ENCODE measurements at regions not wholly inside any gene's neighbourhood (a gene's known extent, or its start where the extent isn't known, plus 50 kb on each side); places are given as distances from the start of the nearest gene placed in this dataset.

DNA sequence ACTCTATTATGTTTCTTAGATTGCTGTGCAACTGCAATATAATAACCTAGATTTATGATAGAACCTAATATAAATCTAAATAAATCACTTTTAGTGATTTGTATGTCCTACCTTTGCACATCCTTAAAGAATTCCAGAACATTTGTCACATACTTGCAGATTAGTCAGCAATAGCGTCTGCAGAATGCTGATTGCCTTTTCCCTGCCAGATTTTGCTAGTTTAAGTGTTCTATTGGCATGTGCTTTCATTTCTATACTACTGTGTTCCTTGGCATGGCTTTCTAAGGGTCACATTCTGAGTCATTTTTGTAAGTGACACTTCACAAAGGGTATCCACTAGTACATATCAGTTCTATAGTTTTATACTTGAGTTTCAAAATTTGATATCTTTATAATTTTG is 303.1 kb upstream of the GIMD1 start:
- Mint-ChIP-seq H3K9me3 (no peaks in the 10 kb centered on the region), H3K27me3 (no peaks in the 10 kb centered on the region), H3K4me3 (no peak overlapping the region), H3K4me1 (ENCODE audit: low read depth) (no peaks in the 10 kb centered on the region), H3K27ac (no peak overlapping the region), H3K36me3 (ENCODE audit: low read depth) (no peaks in the 10 kb centered on the region)
- TF ChIP-seq, protein P1, sequence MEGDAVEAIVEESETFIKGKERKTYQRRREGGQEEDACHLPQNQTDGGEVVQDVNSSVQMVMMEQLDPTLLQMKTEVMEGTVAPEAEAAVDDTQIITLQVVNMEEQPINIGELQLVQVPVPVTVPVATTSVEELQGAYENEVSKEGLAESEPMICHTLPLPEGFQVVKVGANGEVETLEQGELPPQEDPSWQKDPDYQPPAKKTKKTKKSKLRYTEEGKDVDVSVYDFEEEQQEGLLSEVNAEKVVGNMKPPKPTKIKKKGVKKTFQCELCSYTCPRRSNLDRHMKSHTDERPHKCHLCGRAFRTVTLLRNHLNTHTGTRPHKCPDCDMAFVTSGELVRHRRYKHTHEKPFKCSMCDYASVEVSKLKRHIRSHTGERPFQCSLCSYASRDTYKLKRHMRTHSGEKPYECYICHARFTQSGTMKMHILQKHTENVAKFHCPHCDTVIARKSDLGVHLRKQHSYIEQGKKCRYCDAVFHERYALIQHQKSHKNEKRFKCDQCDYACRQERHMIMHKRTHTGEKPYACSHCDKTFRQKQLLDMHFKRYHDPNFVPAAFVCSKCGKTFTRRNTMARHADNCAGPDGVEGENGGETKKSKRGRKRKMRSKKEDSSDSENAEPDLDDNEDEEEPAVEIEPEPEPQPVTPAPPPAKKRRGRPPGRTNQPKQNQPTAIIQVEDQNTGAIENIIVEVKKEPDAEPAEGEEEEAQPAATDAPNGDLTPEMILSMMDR (IDR thresholded peaks at IDR 0.05): no peak
- H3K27me3 ChIP-seq (ENCODE audit: control insufficient read depth in 1 of 2, insufficient read depth in 2 of 2, low read length in 2 of 2): no peaks in the 10 kb centered on the region
- no peaks in the 10 kb centered on the region for H3K4me1 ChIP-seq (ENCODE audit: insufficient read depth, low read length)
- POLR2A ChIA-PET: no interaction called here
- CTCF ChIA-PET: no interaction called here
- DNase-seq (no peak), ATAC-seq (ENCODE audit: poor library complexity) (no peak)
- H3K27ac ChIP-seq (ENCODE audit: low read depth in 1 of 2, low read length in 2 of 2): no peak overlapping the region
- no peaks in the 10 kb centered on the region for H3K36me3 ChIP-seq (ENCODE audit: insufficient read depth, low read length)
- intact Hi-C loops (cut with DNase I, micrococcal nuclease): no loop called here
- peaks cover 0 to 4% of the 10 kb centered on the region in 2 experiments for H3K9me3 ChIP-seq (ENCODE audit: control insufficient read depth in 1 of 2, insufficient read depth in 1 of 2, low read length in 2 of 2)
- no peak overlapping the region for H3K4me3 ChIP-seq (ENCODE audit: low read length)

DNA sequence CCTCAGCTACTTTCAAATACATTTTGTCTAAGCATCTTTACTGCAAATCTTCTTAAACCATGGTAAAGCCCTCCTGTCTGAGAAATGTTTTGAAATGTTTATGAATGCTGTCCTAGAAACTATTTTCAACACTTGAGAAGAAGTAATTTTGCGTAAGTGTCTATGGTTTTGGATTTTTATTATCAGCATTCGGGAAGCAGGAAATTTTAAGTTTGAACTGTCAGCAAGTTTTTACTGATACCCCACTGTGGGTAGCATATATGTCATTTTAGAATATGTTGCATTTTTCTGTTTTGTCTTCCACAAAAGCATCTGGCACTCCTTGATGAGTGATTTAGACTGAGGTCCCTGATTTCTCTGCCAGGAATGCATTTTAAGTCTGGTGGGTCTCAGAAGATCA is 302.4 kb upstream of the GIMD1 start:
- TF ChIP-seq, protein P1 (IDR thresholded peaks at IDR 0.05): no peak
- Histone ChIP-seq H3K27ac (ENCODE audit: low read depth in 1 of 2, low read length in 2 of 2) (no peak overlapping the region), H3K36me3 (ENCODE audit: insufficient read depth, low read length) (no peaks in the 10 kb centered on the region), H3K4me1 (ENCODE audit: insufficient read depth, low read length) (no peaks in the 10 kb centered on the region), H3K9me3 (ENCODE audit: control insufficient read depth in 1 of 2, insufficient read depth in 1 of 2, low read length in 2 of 2) (peaks cover 0 to 4% of the 10 kb centered on the region in 2 experiments), H3K4me3 (ENCODE audit: low read length) (no peak overlapping the region), H3K27me3 (ENCODE audit: control insufficient read depth in 1 of 2, insufficient read depth in 2 of 2, low read length in 2 of 2) (no peaks in the 10 kb centered on the region)
- Mint-ChIP-seq H3K27ac (no peak overlapping the region), H3K4me1 (ENCODE audit: low read depth) (no peaks in the 10 kb centered on the region), H3K27me3 (no peaks in the 10 kb centered on the region), H3K36me3 (ENCODE audit: low read depth) (no peaks in the 10 kb centered on the region), H3K4me3 (no peak overlapping the region), H3K9me3 (no peaks in the 10 kb centered on the region)
- ChIA-PET POLR2A (no interaction called here), CTCF (no interaction called here)
- ATAC-seq (ENCODE audit: poor library complexity) (no peak), DNase-seq (no peak)
- intact Hi-C loops (cut with DNase I, micrococcal nuclease): no loop called here

DNA sequence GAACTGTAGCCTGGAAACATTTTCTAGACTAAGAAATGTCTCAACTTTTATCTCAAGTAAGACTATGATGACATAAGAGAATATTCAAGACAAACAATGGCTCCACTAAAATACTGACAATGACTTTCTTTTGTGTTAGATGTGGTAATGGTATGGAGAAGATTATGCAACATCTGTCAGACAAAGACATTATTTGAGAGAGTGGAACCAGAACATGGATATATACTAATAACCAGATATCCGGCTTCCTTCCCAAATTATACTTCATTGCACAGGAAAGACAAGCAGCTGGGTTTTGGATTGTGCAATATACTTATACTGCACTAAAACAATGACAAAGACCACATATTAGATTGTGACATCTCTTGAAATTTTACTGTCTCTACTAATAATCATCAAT is 290.8 kb upstream of the GIMD1 start:
- Mint-ChIP-seq H3K4me3 (no peak overlapping the region), H3K36me3 (ENCODE audit: low read depth) (no peaks in the 10 kb centered on the region), H3K27me3 (no peaks in the 10 kb centered on the region), H3K4me1 (ENCODE audit: low read depth) (no peaks in the 10 kb centered on the region), H3K27ac (no peak overlapping the region), H3K9me3 (peaks cover 2% of the 10 kb centered on the region)
- Histone ChIP-seq H3K4me1 (ENCODE audit: insufficient read depth, low read length) (no peaks in the 10 kb centered on the region), H3K9me3 (ENCODE audit: control insufficient read depth in 1 of 2, insufficient read depth in 1 of 2, low read length in 2 of 2) (no peaks in the 10 kb centered on the region), H3K4me3 (ENCODE audit: low read length) (no peak overlapping the region), H3K36me3 (ENCODE audit: insufficient read depth, low read length) (no peaks in the 10 kb centered on the region), H3K27ac (ENCODE audit: low read depth in 1 of 2, low read length in 2 of 2) (no peak overlapping the region), H3K27me3 (ENCODE audit: control insufficient read depth in 1 of 2, insufficient read depth in 2 of 2, low read length in 2 of 2) (no peaks in the 10 kb centered on the region)
- ChIA-PET CTCF (no interaction called here), POLR2A (no interaction called here)
- intact Hi-C loops (cut with DNase I, micrococcal nuclease): no loop called here
- DNase-seq: no peak
- no peak for ATAC-seq (ENCODE audit: poor library complexity)
- TF ChIP-seq, protein P1 (IDR thresholded peaks at IDR 0.05): no peak
